ENCODE measurements at regions not wholly inside any gene's neighbourhood (a gene's known extent, or its start where the extent isn't known, plus 50 kb on each side); places are given as distances from the start of the nearest gene placed in this dataset.

DNA sequence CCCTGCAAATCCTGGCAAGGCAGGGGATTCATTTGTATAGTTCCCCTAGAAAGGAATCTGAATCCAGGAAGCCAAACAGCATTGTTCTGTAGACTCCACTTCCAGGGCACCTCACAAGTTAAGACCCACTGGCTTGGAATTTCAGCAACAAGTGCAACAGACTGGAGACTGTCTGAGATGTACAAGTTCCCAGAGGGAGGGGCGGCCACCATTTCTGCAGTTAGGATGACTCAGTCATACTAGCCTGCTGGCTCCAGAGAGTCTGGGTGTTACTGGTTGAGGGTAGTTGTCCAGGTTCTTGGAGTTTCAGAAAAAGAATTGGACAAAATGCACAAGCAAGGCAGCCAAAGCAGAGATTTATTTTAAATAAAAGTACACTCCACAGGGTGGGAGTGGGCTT, 384.2 kb downstream of the DSC3 start:
- Histone ChIP-seq H3K36me3 (ENCODE audit: insufficient read depth) (no peaks in the 10 kb centered on the region), H2AFZ (ENCODE audit: low read depth) (no peak overlapping the region), H3K4me2 (no peak overlapping the region), H3K4me1 (ENCODE audit: low read depth, poor library complexity, severe bottlenecking) (no peaks in the 10 kb centered on the region), H4K20me1 (ENCODE audit: insufficient read depth) (no peaks in the 10 kb centered on the region), H3K9ac (no peak overlapping the region), H3K27me3 (ENCODE audit: insufficient read depth, low read depth) (no peaks in the 10 kb centered on the region), H3K79me2 (ENCODE audit: insufficient read depth, low read depth) (no peaks in the 10 kb centered on the region), H3K27ac (no peak overlapping the region), H3K4me3 (IDR thresholded peaks at IDR 0.05; ENCODE audit: insufficient read depth, low read depth, low read length) (no peak overlapping the region)
- no peak for TF ChIP-seq CTCF (conservative IDR thresholded peaks at IDR 0.05; ENCODE audit: low read depth, low read length)

GRCh38 chr18:30652387-30652786, 390.2 kb downstream of the DSC3 start:
- H3K27ac ChIP-seq, result no peak overlapping the region
- H2AFZ ChIP-seq (ENCODE audit: low read depth), result no peak overlapping the region
- no peak overlapping the region for H3K4me3 ChIP-seq (IDR thresholded peaks at IDR 0.05; ENCODE audit: insufficient read depth, low read depth, low read length)
- H3K4me2 ChIP-seq, result no peak overlapping the region
- TF ChIP-seq CTCF (conservative IDR thresholded peaks at IDR 0.05; ENCODE audit: low read depth, low read length), result no peak
- H3K9ac ChIP-seq, result no peak overlapping the region
- H3K27me3 ChIP-seq (ENCODE audit: insufficient read depth, low read depth), result no peaks in the 10 kb centered on the region
- H4K20me1 ChIP-seq (ENCODE audit: insufficient read depth), result no peaks in the 10 kb centered on the region
- H3K36me3 ChIP-seq (ENCODE audit: insufficient read depth), result no peaks in the 10 kb centered on the region
- no peaks in the 10 kb centered on the region for H3K79me2 ChIP-seq (ENCODE audit: insufficient read depth, low read depth)
- H3K4me1 ChIP-seq (ENCODE audit: low read depth, poor library complexity, severe bottlenecking), result no peaks in the 10 kb centered on the region

DNA sequence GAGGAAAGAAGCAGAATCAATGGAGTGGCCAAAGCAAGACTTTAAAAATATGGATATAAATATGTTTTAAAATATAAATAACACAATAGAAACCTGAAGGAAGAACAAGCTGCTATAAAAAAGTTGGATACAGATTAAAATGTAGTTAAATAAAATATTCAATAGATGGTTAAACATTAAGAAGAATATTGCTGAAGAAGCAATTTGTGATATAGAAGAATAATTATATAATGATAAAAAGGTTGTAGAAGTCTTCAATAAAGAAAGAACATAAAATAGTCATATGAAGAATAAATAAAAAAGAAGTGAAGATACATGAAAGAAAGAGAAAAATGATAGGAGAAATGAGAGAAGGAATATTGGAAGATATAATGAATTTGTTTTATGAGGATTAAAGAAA, 392.0 kb downstream of the DSC3 start:
- Histone ChIP-seq H3K4me2 (no peak overlapping the region), H3K27me3 (ENCODE audit: insufficient read depth, low read depth) (no peaks in the 10 kb centered on the region), H3K4me1 (ENCODE audit: low read depth, poor library complexity, severe bottlenecking) (no peaks in the 10 kb centered on the region), H3K27ac (no peak overlapping the region), H4K20me1 (ENCODE audit: insufficient read depth) (no peaks in the 10 kb centered on the region), H3K4me3 (IDR thresholded peaks at IDR 0.05; ENCODE audit: insufficient read depth, low read depth, low read length) (no peak overlapping the region), H3K79me2 (ENCODE audit: insufficient read depth, low read depth) (no peaks in the 10 kb centered on the region), H3K36me3 (ENCODE audit: insufficient read depth) (no peaks in the 10 kb centered on the region), H2AFZ (ENCODE audit: low read depth) (no peak overlapping the region), H3K9ac (no peak overlapping the region)
- TF ChIP-seq CTCF (conservative IDR thresholded peaks at IDR 0.05; ENCODE audit: low read depth, low read length), result no peak

DNA sequence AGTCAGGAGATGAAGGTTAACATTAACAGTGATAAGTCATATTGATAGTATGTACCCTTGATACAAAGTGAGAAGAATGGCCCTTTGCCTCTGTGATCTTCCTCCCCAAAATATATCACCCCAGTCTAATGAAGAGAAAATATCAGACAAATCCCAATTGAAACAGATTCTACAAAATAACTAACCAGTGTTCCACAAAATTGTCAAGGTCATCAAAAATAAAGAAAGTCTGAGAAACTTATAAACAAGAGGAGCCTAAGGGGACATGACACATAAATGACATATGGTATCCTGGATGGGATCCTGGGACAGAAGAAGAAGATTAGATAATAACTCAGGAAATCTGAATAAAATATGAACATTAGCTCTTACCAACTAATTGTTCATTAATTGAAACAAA, 398.4 kb downstream of the DSC3 start:
- no peak overlapping the region for H3K4me3 ChIP-seq (IDR thresholded peaks at IDR 0.05; ENCODE audit: insufficient read depth, low read depth, low read length)
- no peaks in the 10 kb centered on the region for H3K36me3 ChIP-seq (ENCODE audit: insufficient read depth)
- no peak overlapping the region for H3K9ac ChIP-seq
- no peaks in the 10 kb centered on the region for H4K20me1 ChIP-seq (ENCODE audit: insufficient read depth)
- no peak for TF ChIP-seq CTCF (conservative IDR thresholded peaks at IDR 0.05; ENCODE audit: low read depth, low read length)
- no peak overlapping the region for H3K4me2 ChIP-seq
- H3K27me3 ChIP-seq (ENCODE audit: insufficient read depth, low read depth), result no peaks in the 10 kb centered on the region
- no peak overlapping the region for H3K27ac ChIP-seq
- H2AFZ ChIP-seq (ENCODE audit: low read depth), result no peak overlapping the region
- no peaks in the 10 kb centered on the region for H3K4me1 ChIP-seq (ENCODE audit: low read depth, poor library complexity, severe bottlenecking)
- H3K79me2 ChIP-seq (ENCODE audit: insufficient read depth, low read depth), result no peaks in the 10 kb centered on the region

DNA sequence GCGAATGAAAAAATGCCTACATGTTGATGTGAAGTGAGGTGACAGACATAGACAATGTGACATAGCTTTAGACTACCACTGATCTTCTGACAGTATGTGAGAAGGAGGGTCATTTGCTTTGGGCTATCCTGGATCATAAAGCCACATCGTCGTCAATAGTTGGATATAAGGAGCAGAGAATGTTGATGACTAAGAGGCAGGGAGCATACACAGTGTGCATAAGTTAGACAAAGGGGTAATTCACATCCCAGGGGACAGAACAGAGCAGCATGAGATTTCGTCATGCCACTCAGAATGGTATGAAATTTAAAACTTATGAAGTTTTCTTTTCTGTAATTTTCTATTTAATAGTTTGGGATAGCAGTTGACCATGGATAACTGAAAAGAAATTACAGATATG, 403.2 kb downstream of the DSC3 start:
- Histone ChIP-seq H3K4me1 (ENCODE audit: low read depth, poor library complexity, severe bottlenecking) (peaks cover 5% of the 10 kb centered on the region), H3K36me3 (ENCODE audit: insufficient read depth) (no peaks in the 10 kb centered on the region), H3K9ac (no peak overlapping the region), H3K4me2 (no peak overlapping the region), H3K79me2 (ENCODE audit: insufficient read depth, low read depth) (no peaks in the 10 kb centered on the region), H2AFZ (ENCODE audit: low read depth) (no peak overlapping the region), H3K4me3 (IDR thresholded peaks at IDR 0.05; ENCODE audit: insufficient read depth, low read depth, low read length) (no peak overlapping the region), H3K27me3 (ENCODE audit: insufficient read depth, low read depth) (no peaks in the 10 kb centered on the region), H3K27ac (no peak overlapping the region), H4K20me1 (ENCODE audit: insufficient read depth) (no peaks in the 10 kb centered on the region)
- no peak for TF ChIP-seq CTCF (conservative IDR thresholded peaks at IDR 0.05; ENCODE audit: low read depth, low read length)
